GM10248 (cell line): ENCODE measurements at regions not wholly inside any gene's neighbourhood (a gene's known extent, or its start where the extent isn't known, plus 50 kb on each side); places are given as distances from the start of the nearest gene placed in this dataset.

ENCODE experiments used
- CTCF ChIA-PET: fragments of 300-600 bp; sonication (Branson Sonifier 250); formaldehyde crosslinking; extraction: SDS; loops from one replicate; lab custom pipeline; 2021; ENCODE audit warnings: antibody characterized with exemption; lab: Yijun Ruan, JAX
- POLR2A ChIA-PET: fragments of 350-650 bp; sonication (Branson Sonifier 250); formaldehyde crosslinking; extraction: SDS; loops from one replicate; lab custom pipeline; 2020; ENCODE audit warnings: antibody characterized with exemption; lab: Yijun Ruan, JAX
- DNase-seq: peaks from one replicate; pipeline ENCODE4 v3.0.0; 2012; ENCODE audit errors: extremely low spot score
- TF ChIP-seq, protein P1 (sequence below): IDR thresholded peaks from 2 replicates; pipeline ENCODE4 v1.5.1; 2012; ENCODE audit warnings: mild to moderate bottlenecking, low read depth; ENCODE audit errors: extremely low read depth, missing control alignments, control extremely low read depth

DNA sequence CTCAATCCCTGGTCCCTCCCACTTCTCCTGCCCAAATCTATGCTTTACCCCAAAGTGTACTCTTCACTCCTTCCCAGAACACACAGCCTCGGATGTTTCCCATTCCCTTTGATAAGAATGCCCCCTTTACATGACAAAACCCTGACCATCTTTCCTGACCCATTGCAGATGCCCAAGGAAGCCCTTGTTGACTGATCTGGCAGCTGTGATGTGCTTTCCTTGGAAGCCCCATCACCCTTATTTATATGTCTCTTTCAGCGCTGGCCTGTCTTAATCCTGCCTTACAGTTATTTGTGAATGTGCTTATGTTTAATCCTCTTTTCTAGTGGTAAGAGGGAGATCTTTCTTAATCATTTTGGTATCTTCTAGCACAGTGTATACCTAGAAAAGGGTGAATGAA lies 523.1 kb downstream of the CD83 start:
- POLR2A ChIA-PET: no interaction called here
- TF ChIP-seq, protein P1, sequence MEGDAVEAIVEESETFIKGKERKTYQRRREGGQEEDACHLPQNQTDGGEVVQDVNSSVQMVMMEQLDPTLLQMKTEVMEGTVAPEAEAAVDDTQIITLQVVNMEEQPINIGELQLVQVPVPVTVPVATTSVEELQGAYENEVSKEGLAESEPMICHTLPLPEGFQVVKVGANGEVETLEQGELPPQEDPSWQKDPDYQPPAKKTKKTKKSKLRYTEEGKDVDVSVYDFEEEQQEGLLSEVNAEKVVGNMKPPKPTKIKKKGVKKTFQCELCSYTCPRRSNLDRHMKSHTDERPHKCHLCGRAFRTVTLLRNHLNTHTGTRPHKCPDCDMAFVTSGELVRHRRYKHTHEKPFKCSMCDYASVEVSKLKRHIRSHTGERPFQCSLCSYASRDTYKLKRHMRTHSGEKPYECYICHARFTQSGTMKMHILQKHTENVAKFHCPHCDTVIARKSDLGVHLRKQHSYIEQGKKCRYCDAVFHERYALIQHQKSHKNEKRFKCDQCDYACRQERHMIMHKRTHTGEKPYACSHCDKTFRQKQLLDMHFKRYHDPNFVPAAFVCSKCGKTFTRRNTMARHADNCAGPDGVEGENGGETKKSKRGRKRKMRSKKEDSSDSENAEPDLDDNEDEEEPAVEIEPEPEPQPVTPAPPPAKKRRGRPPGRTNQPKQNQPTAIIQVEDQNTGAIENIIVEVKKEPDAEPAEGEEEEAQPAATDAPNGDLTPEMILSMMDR: no peak
- no peak for DNase-seq
- CTCF ChIA-PET: interaction anchor here (1.2 kb wide), 1 partner anchor 71 kb away, joined by 3 read pairs; no protein-coding TSS in a partner anchor

DNA sequence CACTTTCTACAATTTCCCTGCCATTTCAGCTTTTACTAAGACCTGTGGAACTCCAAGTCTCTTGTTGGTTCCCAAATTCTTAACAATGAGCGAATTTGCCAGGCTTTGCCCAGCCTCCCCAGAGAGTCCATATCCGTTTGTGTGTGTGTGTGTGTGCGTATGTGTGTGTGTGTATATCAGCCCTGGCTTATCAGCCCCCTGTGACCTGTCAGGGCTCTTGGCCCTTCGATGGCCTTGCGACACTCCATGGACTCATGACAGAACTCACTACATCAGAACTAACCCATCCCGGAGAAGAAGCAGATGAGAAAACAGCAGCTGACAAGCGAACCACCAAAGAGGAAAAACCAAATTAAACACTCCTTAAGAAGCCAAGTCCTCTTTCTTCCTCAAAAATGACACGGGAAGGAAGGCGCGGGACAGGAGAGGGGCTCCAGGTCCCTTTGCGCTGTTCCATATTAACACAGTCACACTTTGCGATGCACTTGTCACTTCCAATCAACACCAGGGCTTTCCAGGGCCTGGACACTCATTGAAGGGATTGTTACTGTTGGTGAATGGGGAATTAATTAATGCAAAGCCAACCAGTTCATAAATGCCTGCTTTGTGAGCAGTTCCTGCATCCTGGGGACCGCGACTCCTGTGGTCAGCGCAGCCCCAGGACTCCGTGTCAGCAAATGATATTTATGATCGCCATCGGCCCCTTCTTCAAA lies 524.0 kb downstream of the CD83 start:
- no peak for DNase-seq
- POLR2A ChIA-PET: no interaction called here
- TF ChIP-seq, protein P1: no peak
- CTCF ChIA-PET: no interaction called here

DNA sequence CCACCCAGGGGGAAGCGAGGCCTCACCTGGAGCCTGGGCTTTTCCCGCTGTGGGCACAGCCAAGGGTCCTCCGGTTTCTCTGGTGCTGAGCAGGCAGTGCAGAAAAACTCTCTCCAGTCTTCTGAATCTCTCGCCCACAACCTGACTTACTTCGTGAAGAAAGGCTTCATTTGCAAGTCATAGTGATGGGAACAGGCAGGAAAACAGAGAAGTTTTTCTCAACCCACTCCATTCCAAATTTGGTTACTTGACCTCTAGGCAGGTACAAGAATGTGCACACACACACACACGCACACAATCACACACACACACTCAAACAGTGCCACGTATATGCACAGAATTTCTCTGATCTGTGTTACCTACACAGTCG lies 524.5 kb downstream of the CD83 start:
- ChIA-PET POLR2A (no interaction called here), CTCF (no interaction called here)
- DNase-seq: no peak
- TF ChIP-seq, protein P1: no peak

DNA sequence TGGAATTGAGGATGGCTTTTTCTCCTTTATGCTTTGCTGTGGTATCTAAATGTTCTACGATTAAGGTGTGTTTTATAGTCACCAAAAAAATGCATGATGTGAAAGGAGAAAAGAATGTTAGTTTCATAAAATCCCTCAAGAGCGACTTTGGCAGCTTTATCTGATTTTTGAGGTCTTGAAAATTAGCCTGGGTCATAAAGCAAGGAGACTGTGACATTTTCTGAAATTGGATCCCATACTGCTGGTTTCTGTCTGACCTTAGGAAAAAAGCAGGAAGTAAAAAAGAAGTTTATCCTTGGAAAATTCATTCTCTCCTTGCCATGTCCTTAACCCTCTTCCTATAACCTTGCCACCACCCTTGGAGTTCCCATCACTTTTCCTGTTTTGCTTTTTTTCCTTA lies 525.3 kb downstream of the CD83 start:
- POLR2A ChIA-PET: no interaction called here
- CTCF ChIA-PET: no interaction called here
- TF ChIP-seq, protein P1: no peak
- DNase-seq: no peak

DNA sequence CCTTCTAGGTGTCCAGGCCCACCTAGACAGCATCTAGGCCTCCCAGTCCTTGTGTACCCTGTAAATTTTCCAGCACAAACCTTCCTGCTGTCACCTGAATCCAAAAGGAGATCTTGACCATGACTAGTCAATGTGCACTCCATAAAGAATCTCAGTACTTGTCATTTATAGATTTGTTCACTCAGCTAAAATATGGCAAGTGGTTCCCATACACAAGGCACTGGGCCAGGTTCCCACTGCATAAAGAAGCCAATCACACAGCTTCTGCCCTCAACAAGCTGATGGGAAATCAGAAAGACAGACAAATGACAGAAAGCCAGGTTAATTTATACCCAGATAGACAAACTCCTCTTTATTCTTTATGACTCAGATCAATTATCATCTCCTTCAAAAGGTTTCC lies 526.8 kb downstream of the CD83 start:
- POLR2A ChIA-PET: no interaction called here
- CTCF ChIA-PET: no interaction called here
- no peak for DNase-seq
- TF ChIP-seq, protein P1: no peak

DNA sequence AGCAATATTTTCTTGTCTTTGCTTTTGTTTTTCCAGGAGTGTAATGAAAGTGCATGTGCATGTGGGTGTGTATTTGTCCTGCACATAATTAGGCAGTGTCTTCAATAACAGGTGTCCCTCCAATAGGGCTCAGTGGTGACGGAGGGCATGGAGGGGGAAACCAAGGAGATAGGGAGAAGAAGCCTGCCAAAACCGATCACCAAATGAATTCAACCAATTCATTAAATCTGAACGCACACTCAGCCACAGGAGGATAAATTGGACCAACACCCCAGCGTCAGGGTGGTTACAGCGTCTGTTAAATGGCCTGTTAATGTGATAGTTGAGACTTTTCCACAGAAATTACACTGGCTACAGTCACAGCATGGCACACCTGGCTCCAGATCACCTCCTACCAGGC lies 527.6 kb downstream of the CD83 start:
- POLR2A ChIA-PET: no interaction called here
- no peak for DNase-seq
- CTCF ChIA-PET: interaction anchor here (1.0 kb wide), 1 partner anchor 56 kb away, joined by 4 read pairs; no protein-coding TSS in a partner anchor
- TF ChIP-seq, protein P1: no peak

DNA sequence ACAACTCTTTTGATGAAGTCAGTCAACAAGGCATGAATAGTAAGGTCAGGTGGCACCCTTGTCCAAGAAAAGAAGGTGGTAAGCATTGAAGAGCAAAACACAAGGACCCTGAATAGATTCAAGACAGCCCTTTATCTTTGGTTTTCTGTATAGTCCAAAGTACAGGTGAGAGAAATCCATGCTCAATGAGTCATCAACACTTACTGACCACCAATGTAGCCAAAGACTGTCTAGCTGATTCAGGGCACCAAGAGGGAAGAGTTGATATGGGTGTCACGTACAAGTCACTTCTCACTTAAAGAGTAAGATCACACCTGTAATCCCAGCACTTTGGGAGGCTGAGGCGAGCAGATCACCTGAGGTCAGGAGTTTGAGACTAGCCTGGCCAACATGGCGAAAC lies 528.3 kb downstream of the CD83 start:
- ChIA-PET CTCF (no interaction called here), POLR2A (no interaction called here)
- DNase-seq: no peak
- TF ChIP-seq, protein P1: no peak
